GM10266 (cell line): ENCODE measurements at regions not wholly inside any gene's neighbourhood (a gene's known extent, or its start where the extent isn't known, plus 50 kb on each side); places are given as distances from the start of the nearest gene placed in this dataset.

Experiments used
- DNase-seq: peaks from one replicate; pipeline ENCODE4 v3.0.0; 2012; ENCODE audit errors: extremely low spot score
- CTCF ChIP-seq: IDR thresholded peaks from 2 replicates; pipeline ENCODE4 v1.5.1; 2012; ENCODE audit warnings: mild to moderate bottlenecking, low read depth; ENCODE audit not compliant: control insufficient read depth, insufficient read depth; ENCODE audit errors: missing control alignments

DNA sequence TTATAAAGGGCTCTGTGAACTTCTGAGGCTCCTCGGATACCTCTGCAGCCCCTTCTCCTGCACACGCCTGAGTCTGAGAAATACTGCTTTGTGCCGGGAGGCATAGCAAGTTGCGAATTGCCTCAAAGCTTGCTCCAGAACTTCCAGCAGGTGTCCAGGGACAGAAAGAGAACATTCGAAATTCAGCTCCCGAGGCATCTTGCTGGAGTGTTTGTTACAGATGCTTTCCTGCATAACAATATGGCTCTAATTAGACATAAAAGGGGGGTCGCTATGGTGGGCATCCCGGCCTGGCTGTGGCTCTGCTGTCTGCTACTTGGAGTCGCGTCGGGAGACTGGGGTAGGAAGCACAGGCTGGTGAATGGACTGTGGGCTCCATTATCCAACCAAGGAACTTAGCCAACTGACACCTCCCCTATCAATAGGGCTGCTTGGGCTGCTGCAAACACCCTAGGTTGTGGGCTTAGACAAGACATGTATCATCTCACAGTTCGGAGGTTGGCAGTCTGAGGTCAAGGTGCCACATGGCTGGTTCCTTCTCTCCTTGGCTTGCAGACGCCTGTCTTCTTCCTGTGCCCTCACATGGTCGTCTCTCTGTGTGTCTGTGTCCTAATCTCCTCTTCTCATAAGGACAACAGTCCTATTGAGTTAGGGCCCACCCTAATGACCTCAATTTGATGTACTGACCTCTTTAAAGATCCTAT, 607.0 kb downstream of the NPHP4 start:
- no peak for TF ChIP-seq CTCF

DNA sequence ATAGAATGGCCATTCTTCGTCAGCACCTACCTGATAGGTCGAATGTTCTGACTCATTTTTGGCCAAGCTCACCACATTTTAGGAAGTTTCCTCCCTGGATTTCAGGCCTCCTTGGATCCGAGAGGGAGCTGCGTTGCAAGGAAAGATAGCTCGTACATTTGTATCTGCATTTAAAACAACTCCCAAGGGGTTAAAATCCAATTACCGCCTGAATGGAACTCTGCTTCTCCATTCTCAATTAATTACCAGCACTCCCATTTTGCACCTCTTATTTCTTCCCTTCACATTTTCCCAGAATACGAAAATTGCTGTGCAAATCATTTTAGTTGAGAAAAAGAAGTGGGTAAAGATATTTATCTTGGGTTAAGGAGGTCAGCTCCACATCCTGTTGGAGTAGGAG, 610.7 kb downstream of the NPHP4 start:
- no peak for TF ChIP-seq CTCF
- DNase-seq = no peak

More for the DNA sequence above, 607.0 kb downstream of the NPHP4 start:
- DNase-seq = no peak

DNA sequence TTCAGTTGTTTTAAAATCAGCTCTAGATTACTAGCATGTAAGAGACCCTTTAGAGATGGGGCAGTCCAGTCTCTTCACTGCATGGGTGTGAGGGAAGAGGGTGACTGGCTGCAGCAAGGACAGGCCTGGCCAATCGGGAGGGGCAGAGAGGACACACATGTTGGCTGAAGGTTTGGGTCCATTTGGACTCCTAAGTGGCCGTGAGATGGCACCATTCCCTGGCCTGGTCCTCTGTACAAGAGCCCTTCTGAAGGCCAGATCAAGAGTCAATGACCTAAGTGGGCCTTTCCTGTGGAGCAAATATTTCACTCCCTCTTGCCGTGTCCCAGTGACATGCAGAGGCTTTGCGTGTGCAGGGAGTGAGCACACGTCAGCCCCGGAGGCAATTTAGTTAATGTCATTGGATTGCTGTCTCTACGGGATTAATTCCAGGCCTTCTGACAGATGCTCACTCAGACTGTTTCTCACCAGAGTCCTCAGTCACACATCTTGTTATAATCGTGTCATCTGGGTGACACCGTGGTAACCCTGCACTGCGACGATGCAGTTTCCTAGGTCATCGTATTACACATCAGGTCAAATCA, 613.0 kb downstream of the NPHP4 start:
- no peak for TF ChIP-seq CTCF
- no peak for DNase-seq

DNA sequence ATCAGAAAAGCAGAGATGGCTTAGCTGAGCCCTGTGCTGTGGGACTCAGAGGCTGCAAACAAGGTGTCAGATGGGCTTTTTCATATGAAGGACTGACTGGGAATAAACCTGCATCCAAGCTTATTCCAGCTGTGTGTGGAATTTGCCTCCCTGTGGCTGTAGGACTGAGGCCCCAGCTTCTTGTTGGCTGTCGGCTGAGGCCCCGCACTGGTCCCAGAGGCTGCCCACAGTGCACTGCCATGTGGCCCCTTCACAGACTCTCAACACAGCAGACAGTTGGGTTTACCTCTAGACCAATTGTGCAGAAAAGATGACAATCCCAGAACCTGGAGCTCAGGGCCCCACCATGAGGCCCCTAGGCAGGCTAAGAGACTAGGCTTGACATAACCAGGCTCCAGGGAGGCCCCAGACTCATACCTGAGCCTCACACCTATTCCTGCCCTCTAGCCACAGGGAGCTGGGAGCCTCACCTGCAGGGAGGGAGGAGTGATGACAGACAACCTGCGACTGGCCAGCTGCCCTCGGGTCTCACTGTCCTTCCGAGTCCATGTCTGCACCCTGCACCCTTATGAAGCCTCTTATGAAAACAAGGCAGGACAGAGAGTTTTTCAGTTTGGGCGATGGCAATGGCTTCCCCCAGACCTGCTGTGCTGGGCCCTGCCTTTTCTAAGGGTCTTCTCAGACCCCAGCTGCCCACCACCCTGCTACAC, 615.5 kb downstream of the NPHP4 start:
- DNase-seq = no peak
- no peak for TF ChIP-seq CTCF

- no peak for DNase-seq
- TF ChIP-seq CTCF = no peak
Observed at GRCh38 chr1:5375481-5375880, 616.7 kb downstream of the NPHP4 start.

GRCh38 chr1:5374192-5374591, 618.0 kb downstream of the NPHP4 start:
- no peak for DNase-seq
- no peak for TF ChIP-seq CTCF

- TF ChIP-seq CTCF = no peak
Observed at GRCh38 chr1:5373281-5373680, 618.9 kb downstream of the NPHP4 start.

More at GRCh38 chr1:5373281-5373680, 618.9 kb downstream of the NPHP4 start:
- no peak for DNase-seq
